Suppressor macrophage treated with lipopolysaccharide for 1 hour (primary cell): ENCODE measurements at regions not wholly inside any gene's neighbourhood (a gene's known extent, or its start where the extent isn't known, plus 50 kb on each side); places are given as distances from the start of the nearest gene placed in this dataset.

Experiments used
- DNase-seq, 3 donors: peaks; one replicate each; pipeline ENCODE4 v3.0.0-alpha.2; 2020 to 2022

DNA sequence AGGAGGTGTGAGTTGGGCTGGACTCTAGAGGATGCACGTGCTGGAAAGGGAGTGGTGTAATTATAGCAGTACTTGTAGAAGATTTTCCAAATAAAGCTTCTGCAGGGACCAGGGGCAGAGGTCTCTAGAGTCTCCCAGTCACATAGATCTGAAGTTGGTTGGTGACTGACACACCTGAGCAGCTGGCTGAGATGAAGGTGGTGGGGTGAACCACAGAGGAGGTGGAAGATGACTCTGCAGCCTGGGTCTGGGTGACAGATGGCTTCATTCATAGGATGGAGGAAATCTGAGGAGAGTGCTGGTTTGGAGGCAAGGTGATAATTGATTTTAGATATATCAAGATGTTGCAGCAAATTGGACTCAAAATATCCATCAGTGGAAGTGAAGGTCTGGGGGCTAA is 178.9 kb upstream of the IVNS1ABP start:
- DNase-seq: no peak

DNA sequence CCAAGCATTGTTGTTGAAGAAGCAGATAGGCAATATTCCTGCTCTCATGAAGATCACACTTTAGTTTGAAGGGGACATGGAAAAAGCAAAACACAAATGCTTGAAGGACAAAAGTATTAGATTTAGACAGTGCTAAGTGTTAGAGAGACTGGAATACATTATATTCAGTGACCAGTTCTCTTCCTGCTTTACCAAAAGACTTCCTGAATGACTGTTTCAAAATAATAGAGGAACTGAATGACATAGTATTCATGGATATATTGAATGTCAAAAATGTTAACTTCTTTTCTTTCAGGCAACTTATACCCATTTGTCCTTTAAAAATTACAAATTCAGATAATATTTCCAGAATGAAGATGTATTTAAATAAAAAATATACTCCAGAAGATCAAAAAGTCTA is 178.0 kb upstream of the IVNS1ABP start:
- peak in 2 of 3 donors; percentile 62 to 65 for DNase-seq

- no peak for DNase-seq
Observed at GRCh38 chr1:185492089-185492825, 175.2 kb upstream of the IVNS1ABP start.

GRCh38 chr1:185491604-185492003 is 174.6 kb upstream of the IVNS1ABP start:
- DNase-seq: no peak

DNA sequence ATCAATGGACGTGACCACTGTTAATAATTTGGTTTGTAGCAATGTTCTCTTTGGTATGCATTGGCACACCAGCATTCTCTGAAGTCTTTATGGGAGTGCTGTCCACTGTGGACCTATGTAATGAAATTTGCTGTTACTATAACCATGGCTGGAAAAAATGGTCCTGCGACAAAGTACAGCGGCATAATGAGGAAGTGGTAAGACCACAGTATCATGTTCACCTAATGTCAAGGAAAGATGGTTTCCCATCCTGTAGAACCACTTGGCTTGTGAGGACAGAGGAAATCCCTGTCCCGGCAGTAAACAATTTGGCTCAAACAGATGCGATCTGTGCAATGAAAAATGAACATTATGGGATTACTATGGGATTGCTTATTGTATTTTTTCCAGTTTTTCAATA is 173.9 kb upstream of the IVNS1ABP start:
- no peak for DNase-seq

GRCh38 chr1:185489406-185489805 is 172.4 kb upstream of the IVNS1ABP start:
- no peak for DNase-seq

DNA sequence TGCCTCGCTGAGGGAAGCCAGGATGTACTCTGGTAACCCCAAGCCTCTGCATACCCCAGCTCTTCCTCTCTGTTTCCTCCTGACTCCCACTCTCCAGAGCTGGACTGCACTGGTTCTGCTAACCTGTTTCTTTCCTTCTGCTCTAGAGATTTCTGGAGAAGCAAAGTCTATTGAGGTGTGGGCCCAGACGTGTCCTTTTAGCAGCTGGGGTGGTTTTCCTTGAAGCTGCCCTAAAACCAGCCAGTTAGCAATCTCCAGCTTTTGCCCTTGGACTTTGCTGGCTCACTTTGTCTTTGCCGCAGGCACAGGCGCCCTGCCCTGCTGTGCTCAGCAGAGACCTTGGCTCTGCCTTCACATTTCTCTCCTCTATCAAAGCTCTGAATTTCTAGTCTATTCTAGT is 171.8 kb upstream of the IVNS1ABP start:
- peak in 1 of 3 donors; percentile 26 for DNase-seq

DNA sequence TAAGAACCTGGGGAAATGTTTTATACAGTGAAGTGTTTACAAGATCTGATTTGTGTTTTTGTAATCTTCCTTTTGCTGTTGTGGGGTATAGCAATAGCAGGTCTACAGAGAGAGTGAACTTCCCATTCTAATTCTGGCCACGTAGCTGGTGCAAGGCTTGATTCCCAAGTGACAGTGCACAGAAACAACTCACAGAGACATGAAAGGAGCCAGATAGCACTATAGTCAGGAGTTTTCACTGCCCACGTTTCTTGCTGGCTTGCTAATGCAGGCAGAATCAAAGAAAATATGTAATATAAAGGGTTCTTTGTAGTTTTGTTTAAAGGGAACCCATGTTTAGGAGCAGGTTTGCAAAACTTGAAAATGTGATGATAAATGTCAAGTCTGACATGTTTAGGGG is 170.9 kb upstream of the IVNS1ABP start:
- DNase-seq: no peak

- no peak for DNase-seq
Observed at GRCh38 chr1:185487026-185487425, 170.0 kb upstream of the IVNS1ABP start.

DNA sequence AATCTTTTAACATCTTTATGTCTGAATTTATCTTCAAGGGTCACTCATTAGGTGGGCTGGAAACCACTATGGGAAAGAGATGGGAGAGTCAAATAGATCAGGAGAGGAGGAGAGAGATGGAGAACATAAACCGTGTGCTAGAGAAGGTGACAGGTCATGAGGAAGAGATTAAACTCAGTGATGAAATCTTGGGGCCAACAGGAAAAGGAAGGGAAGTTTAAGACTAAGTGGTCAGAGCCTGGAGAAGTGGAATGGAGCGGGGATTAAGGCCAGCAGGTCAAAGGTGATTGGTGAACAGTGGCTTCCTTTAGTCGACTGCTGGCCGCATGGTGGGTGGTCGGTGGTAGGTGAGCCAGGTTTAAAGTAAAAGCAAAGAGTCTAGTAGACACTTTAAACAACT is 169.3 kb upstream of the IVNS1ABP start:
- DNase-seq: no peak

GRCh38 chr1:185483664-185484450 is 166.8 kb upstream of the IVNS1ABP start:
- DNase-seq: peak; percentile 76 to 92 (median 87)

- no peak for DNase-seq
Observed at GRCh38 chr1:185483217-185483616, 166.2 kb upstream of the IVNS1ABP start.

DNA sequence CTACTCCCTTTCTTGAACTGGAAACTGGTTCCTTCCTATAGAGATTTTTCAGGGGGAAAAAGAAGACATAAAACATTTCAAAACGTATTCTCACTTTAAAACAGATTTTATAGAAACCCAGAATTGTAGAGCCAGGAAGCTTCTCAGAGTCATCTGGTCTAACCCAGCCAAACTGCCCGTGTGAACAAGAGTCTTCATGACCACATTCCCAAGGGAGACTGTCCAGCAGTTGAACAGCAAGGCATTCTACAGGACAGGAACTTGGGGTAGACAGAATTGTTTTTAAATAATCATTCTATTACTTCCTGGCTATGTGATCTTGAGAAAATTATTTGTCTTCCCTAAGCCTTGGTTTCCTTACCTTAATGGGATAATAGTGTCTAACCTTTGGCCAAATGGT is 163.5 kb upstream of the IVNS1ABP start:
- DNase-seq: no peak

DNA sequence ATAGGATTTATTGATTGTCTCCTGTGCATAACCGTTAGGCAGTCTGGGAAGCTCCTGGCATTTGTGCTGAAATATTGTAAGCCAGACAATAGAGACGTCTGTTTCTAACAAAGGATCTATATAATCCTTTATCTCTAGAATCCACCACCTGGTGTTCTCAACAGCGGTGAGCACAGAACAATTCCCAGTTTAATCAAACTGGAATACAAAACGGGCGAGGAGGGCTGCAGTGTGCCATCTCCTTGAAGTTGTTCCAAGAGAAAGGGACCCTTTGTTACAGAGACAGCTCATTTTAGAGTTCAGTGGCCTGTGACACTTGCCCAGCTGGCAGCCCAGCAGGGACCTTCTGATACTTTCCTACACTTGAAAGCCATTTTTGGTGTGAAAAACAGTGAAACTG is 162.8 kb upstream of the IVNS1ABP start:
- DNase-seq: no peak

GRCh38 chr1:185478877-185479276 is 161.8 kb upstream of the IVNS1ABP start:
- DNase-seq: no peak

- no peak for DNase-seq
Observed at GRCh38 chr1:185477638-185478580, 160.9 kb upstream of the IVNS1ABP start.

DNA sequence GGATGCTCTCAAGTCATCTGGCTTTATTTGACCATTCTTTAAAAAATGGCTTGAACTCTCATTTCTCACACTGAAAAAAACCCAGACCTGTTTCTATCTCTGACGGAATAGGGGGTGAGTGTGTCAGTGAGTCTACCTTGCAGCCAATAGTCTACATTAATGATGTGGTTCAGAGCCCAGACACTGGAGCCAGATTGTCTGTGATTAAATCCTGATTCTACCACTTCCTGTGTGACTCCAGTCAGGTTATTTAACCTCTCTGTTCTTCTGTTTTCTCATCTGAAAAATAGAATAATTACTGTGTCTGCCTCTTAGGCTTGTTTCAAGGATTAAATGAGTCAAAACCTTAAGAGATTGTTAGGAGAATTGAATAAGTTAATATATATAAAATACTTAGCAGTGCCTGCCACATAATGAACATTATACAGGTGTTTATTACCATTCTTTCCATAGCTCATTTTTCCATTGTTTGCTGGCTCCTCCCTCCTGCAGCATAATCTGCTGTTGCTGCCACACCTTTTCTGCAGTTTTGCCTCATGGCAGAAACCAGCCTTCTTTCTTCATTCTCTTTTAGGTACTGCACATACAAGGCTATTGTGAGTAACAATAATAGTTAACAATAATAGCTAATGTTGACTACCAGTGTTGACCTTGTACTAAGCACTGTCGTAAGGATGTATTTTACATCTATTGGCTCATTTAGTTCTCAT is 157.6 kb upstream of the IVNS1ABP start:
- DNase-seq: no peak

DNA sequence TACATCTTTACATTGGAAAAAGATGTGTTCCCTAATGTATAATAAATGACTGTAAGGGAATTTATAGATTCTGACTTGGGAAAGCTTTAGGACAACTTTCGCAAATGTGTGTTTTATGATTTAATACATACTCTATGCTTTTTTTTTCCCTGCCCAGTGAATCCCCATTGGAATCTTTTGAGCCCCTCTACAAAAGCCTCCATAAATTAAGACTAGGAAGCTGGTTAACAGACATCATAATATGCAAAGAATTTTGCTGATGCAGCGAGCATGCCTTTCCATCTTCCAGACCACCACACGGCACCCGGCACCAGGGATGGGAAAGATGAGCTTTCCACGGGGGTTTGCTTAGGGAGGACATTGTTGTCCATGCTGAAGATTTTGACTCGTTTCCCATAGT is 156.1 kb upstream of the IVNS1ABP start:
- DNase-seq: no peak

DNA sequence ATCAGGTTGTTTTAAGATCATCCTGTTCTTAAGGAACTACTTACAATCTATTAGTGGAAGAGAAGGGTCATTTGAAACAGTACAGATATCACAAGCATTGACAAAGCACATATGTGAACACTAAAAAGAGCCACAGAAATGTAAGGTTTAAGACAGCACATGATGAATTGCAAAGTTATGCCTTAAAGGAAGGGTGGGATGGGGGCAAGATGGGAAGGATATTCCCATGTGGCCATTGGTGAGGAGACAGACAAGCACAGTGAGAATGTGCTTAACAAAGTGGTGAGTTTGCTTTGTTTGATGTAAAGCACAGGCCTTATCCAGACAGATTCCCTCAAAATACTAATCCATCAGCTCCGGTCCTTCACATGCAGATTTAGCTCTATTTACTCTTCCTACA is 151.6 kb upstream of the IVNS1ABP start:
- DNase-seq: no peak

DNA sequence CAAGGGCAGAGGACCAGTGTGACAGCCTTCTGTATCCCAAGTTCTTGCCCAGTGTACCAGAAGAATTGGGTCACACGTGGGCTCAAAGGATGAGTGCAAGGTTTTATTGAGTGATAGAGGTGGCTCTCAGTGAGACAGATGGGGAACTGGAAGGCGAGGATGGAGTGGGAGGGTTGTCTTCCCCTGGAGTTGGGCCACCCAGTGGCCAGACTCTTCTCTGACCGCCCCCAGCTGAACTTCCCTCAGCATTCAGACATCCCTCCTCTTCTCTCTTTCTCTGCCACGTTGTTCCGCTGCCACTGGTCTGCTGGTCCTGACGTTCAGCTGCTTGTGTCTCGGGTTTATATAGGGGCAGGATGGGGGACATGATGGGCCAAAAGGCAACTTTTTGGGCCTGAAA is 150.1 kb upstream of the IVNS1ABP start:
- DNase-seq: peak; percentile 32 to 56 (median 41)

- DNase-seq: peak in 1 of 3 donors; percentile 22
Observed at GRCh38 chr1:185464777-185465176, 147.7 kb upstream of the IVNS1ABP start.

GRCh38 chr1:185463433-185463832 is 146.4 kb upstream of the IVNS1ABP start:
- DNase-seq: no peak

GRCh38 chr1:185463011-185463410 is 146.0 kb upstream of the IVNS1ABP start:
- DNase-seq: no peak
